Neural progenitor cell (in vitro differentiated cells): ENCODE measurements at regions not wholly inside any gene's neighbourhood (a gene's known extent, or its start where the extent isn't known, plus 50 kb on each side); places are given as distances from the start of the nearest gene placed in this dataset.

Source experiments
- DNase-seq: peaks from one replicate; pipeline ENCODE4 v3.0.0-alpha.2; 2016; ENCODE audit warnings: low spot score
- H2AFZ ChIP-seq: fragments of 200-600 bp; sonication (generic); replicated peaks from 2 replicates; pipeline ENCODE4 v1.6.1; 2016; ENCODE audit warnings: antibody characterized with exemption
- H3F3A ChIP-seq: fragments of 200-600 bp; sonication (generic); 2 replicates; pipeline ENCODE4 v1.6.1; 2016; ENCODE audit warnings: antibody characterized with exemption, low read depth
- H3K27ac ChIP-seq: fragments of 200-600 bp; sonication (generic); 2 replicates; pipeline ENCODE4 v1.5.1; 2016; ENCODE audit warnings: mild to moderate bottlenecking
- H3K27me3 ChIP-seq: fragments of 200-600 bp; sonication (generic); 2 replicates; pipeline ENCODE4 v1.6.1; 2016; ENCODE audit warnings: mild to moderate bottlenecking, moderate library complexity
- H3K36me3 ChIP-seq: fragments of 200-600 bp; sonication (generic); 2 replicates; pipeline ENCODE4 v1.5.1; 2016
- H3K4me1 ChIP-seq: fragments of 200-600 bp; sonication (generic); 2 replicates; pipeline ENCODE4 v1.6.1; 2016; ENCODE audit warnings: mixed run types
- H3K4me2 ChIP-seq: fragments of 200-600 bp; sonication (generic); 2 replicates; pipeline ENCODE4 v1.6.1; 2016
- H3K4me3 ChIP-seq: fragments of 200-600 bp; sonication (generic); 2 replicates; pipeline ENCODE4 v1.5.1; 2016
- H3K79me2 ChIP-seq: fragments of 200-600 bp; sonication (generic); 2 replicates; pipeline ENCODE4 v1.6.1; 2016; ENCODE audit warnings: low read depth
- H3K9ac ChIP-seq: fragments of 200-600 bp; sonication (generic); 2 replicates; pipeline ENCODE4 v1.6.1; 2016
- H3K9me3 ChIP-seq: fragments of 200-600 bp; sonication (generic); 2 replicates; pipeline ENCODE4 v1.5.1; 2016; ENCODE audit warnings: low read depth
- H4K20me1 ChIP-seq: fragments of 200-600 bp; sonication (generic); 2 replicates; pipeline ENCODE4 v1.6.1; 2016; ENCODE audit warnings: low read depth
- H3K27ac Mint-ChIP-seq: 3 replicates; pipeline ENCODE4 v1.8.0; 2021; ENCODE audit warnings: mixed read lengths
- H3K27me3 Mint-ChIP-seq: 2 replicates; pipeline ENCODE4 v1.8.0; 2022; ENCODE audit warnings: low read depth, mild to moderate bottlenecking, inconsistent platforms, moderate library complexity, mixed read lengths; ENCODE audit not compliant: insufficient read depth
- H3K36me3 Mint-ChIP-seq: 3 replicates; pipeline ENCODE4 v1.8.0; 2021; ENCODE audit warnings: mixed read lengths
- H3K4me1 Mint-ChIP-seq: 3 replicates; pipeline ENCODE4 v1.8.0; 2021; ENCODE audit warnings: mixed read lengths
- H3K4me3 Mint-ChIP-seq: 3 replicates; pipeline ENCODE4 v1.8.0; 2021; ENCODE audit warnings: mild to moderate bottlenecking, moderate library complexity, mixed read lengths
- H3K9me3 Mint-ChIP-seq: 3 replicates; pipeline ENCODE4 v1.8.0; 2020; ENCODE audit warnings: mixed read lengths
- EZH2 ChIP-seq: fragments of 200-600 bp; sonication (generic); IDR thresholded peaks from 2 replicates; pipeline ENCODE4 v1.6.1; 2017; ENCODE audit warnings: antibody characterized with exemption, mild to moderate bottlenecking, moderate library complexity
- EZH2phosphoT487 ChIP-seq: fragments of 200-600 bp; sonication (generic); IDR thresholded peaks from 2 replicates; pipeline ENCODE4 v1.6.1; 2017; ENCODE audit warnings: antibody characterized with exemption
- TF ChIP-seq, protein P1 (sequence below): fragments of 200-600 bp; sonication (generic); IDR thresholded peaks from 2 replicates; pipeline ENCODE4 v1.5.1; 2017; ENCODE audit warnings: antibody characterized with exemption, mild to moderate bottlenecking

DNA sequence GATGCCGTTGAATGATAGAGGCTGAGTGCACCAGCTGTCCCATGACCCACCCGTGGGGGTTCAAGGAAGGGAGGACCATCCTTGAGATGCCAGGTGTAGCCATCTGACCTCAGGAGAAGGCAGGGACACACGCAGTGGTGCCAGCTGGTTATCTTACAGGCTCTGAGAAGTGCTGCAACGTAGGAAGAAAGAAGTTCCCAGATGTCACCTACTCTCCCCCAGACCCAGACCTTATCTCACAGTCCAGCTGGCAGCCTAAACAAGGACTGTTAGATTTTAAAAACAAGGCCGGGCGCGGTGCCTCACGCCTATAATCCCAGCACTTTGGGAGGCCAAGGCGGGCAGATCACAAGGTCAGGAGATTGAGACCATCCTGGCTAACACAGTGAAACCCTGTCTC is 1307.6 kb downstream of the TBC1D22A start:
- no peak overlapping the region for H3K4me2 ChIP-seq
- Mint-ChIP-seq H3K4me1 (peaks cover 16% of the 10 kb centered on the region), H3K9me3 (peaks cover 8% of the 10 kb centered on the region), H3K27me3 (peaks cover 17% of the 10 kb centered on the region), H3K27ac (no peak overlapping the region), H3K4me3 (no peak overlapping the region), H3K36me3 (peaks cover 2% of the 10 kb centered on the region)
- H3F3A ChIP-seq: no peaks in the 10 kb centered on the region
- TF ChIP-seq, protein P1, sequence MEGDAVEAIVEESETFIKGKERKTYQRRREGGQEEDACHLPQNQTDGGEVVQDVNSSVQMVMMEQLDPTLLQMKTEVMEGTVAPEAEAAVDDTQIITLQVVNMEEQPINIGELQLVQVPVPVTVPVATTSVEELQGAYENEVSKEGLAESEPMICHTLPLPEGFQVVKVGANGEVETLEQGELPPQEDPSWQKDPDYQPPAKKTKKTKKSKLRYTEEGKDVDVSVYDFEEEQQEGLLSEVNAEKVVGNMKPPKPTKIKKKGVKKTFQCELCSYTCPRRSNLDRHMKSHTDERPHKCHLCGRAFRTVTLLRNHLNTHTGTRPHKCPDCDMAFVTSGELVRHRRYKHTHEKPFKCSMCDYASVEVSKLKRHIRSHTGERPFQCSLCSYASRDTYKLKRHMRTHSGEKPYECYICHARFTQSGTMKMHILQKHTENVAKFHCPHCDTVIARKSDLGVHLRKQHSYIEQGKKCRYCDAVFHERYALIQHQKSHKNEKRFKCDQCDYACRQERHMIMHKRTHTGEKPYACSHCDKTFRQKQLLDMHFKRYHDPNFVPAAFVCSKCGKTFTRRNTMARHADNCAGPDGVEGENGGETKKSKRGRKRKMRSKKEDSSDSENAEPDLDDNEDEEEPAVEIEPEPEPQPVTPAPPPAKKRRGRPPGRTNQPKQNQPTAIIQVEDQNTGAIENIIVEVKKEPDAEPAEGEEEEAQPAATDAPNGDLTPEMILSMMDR: no peak
- TF ChIP-seq EZH2: no peak
- no peak for TF ChIP-seq EZH2phosphoT487
- no peak overlapping the region for H3K27ac ChIP-seq
- H3K9me3 ChIP-seq: no peaks in the 10 kb centered on the region
- no peak for DNase-seq
- H4K20me1 ChIP-seq: no peaks in the 10 kb centered on the region
- H3K27me3 ChIP-seq: no peaks in the 10 kb centered on the region
- no peak overlapping the region for H3K9ac ChIP-seq
- H3K4me3 ChIP-seq: no peak overlapping the region
- H3K79me2 ChIP-seq: no peaks in the 10 kb centered on the region
- no peak overlapping the region for H2AFZ ChIP-seq
- H3K4me1 ChIP-seq: peaks cover 13% of the 10 kb centered on the region
- no peaks in the 10 kb centered on the region for H3K36me3 ChIP-seq

DNA sequence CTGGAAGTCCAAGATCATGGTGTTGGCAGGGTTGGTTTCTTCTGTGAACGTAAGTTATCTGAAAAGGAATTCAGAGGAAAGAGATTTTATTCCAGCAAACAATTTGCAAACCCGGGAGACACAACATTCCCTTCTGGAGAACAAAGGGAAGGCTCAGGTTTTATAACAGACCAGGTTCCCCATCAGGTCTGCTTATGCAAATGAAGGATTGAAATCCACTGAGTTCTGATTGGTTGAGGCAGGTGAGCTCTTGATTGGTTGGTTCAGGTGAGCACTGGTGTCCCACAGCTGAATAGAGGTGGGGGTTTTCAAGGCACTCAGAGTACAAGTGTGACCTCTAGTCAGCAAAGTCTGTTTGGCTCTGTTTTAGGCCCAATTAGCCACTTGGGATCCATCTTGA is 1306.8 kb downstream of the TBC1D22A start:
- Histone ChIP-seq H3K9ac (no peak overlapping the region), H3K4me2 (no peak overlapping the region), H3F3A (no peaks in the 10 kb centered on the region), H3K27me3 (no peaks in the 10 kb centered on the region), H4K20me1 (no peaks in the 10 kb centered on the region), H3K36me3 (no peaks in the 10 kb centered on the region), H3K9me3 (no peaks in the 10 kb centered on the region), H3K4me1 (peaks cover 13% of the 10 kb centered on the region), H2AFZ (no peak overlapping the region), H3K4me3 (no peak overlapping the region), H3K27ac (no peak overlapping the region), H3K79me2 (no peaks in the 10 kb centered on the region)
- DNase-seq: no peak
- Mint-ChIP-seq H3K4me1 (peaks cover 10% of the 10 kb centered on the region), H3K4me3 (no peak overlapping the region), H3K36me3 (peaks cover 2% of the 10 kb centered on the region), H3K9me3 (peaks cover 8% of the 10 kb centered on the region), H3K27me3 (peaks cover 12% of the 10 kb centered on the region), H3K27ac (no peak overlapping the region)
- TF ChIP-seq EZH2phosphoT487 (no peak), EZH2 (no peak)
- TF ChIP-seq, protein P1: no peak

DNA sequence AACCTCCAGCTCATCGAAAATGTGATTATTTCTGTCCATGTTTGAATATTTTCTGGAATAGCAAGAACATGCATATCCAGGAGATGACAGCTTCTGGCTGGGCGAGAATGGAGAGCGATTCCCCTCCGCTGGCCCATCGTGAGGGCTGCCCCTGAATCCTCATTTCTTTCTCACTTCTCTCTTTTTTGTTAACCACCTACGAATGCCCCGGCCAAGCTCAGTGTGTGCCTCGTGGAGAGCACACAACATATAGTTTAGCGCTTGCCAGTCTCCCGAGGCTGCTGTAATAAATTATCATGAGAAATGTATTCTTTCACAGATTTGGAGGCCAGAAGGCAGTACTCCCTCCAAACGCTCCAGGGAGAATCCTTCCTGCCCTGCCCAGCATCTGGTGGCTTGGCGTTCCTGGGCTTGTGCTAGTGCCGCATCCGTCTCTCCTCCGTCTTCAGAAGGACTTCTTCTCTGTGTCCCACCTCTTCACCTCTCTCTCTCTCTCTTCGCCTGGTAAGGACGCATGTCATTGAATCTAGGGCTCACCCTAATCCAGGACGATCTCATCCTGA is 1306.0 kb downstream of the TBC1D22A start:
- H4K20me1 ChIP-seq: no peaks in the 10 kb centered on the region
- no peaks in the 10 kb centered on the region for H3K36me3 ChIP-seq
- no peak overlapping the region for H3K27ac ChIP-seq
- no peaks in the 10 kb centered on the region for H3K27me3 ChIP-seq
- no peak overlapping the region for H3K27ac Mint-ChIP-seq
- H3K4me3 ChIP-seq: no peak overlapping the region
- peaks cover 13% of the 10 kb centered on the region for H3K4me1 ChIP-seq
- no peak overlapping the region for H3K4me3 Mint-ChIP-seq
- no peak for DNase-seq
- H3K79me2 ChIP-seq: no peaks in the 10 kb centered on the region
- no peaks in the 10 kb centered on the region for H3F3A ChIP-seq
- no peak overlapping the region for H3K9ac ChIP-seq
- peaks cover 6% of the 10 kb centered on the region for H3K9me3 Mint-ChIP-seq
- H3K4me1 Mint-ChIP-seq: peaks cover 8% of the 10 kb centered on the region
- H3K36me3 Mint-ChIP-seq: no peaks in the 10 kb centered on the region
- H3K4me2 ChIP-seq: no peak overlapping the region
- TF ChIP-seq EZH2phosphoT487 (no peak), EZH2 (no peak)
- TF ChIP-seq, protein P1: no peak
- H3K27me3 Mint-ChIP-seq: peaks cover 9% of the 10 kb centered on the region
- H2AFZ ChIP-seq: no peak overlapping the region
- H3K9me3 ChIP-seq: no peaks in the 10 kb centered on the region
